Calu3 (cell line): ENCODE measurements at regions not wholly inside any gene's neighbourhood (a gene's known extent, or its start where the extent isn't known, plus 50 kb on each side); places are given as distances from the start of the nearest gene placed in this dataset.

Experiments used
- BruUV-seq: library from RNA; stranded (reverse); fragments of 400-500 nt; replicated peaks from 2 replicates; lab custom pipeline; 2021; lab: Mats Ljungman, UMichigan
- CTCF ChIA-PET: fragments of 300-600 bp; sonication (Branson Sonifier 250); formaldehyde crosslinking; loops from one replicate; lab custom pipeline; 2022; ENCODE audit warnings: antibody characterized with exemption; lab: Charles Lee
- DNase-seq: peaks from one replicate; pipeline ENCODE4 v3.0.0; 2022
- H3K27ac Mint-ChIP-seq: one replicate; pipeline ENCODE4 v1.8.0; 2022; ENCODE audit warnings: mixed read lengths; ENCODE audit not compliant: unreplicated experiment
- H3K27me3 Mint-ChIP-seq: one replicate; pipeline ENCODE4 v1.8.0; 2022; ENCODE audit warnings: mixed read lengths; ENCODE audit not compliant: unreplicated experiment
- H3K36me3 Mint-ChIP-seq: one replicate; pipeline ENCODE4 v1.8.0; 2022; ENCODE audit warnings: mild to moderate bottlenecking, moderate library complexity, mixed read lengths; ENCODE audit not compliant: insufficient read depth, unreplicated experiment
- H3K4me1 Mint-ChIP-seq: one replicate; pipeline ENCODE4 v1.8.0; 2022; ENCODE audit warnings: mild to moderate bottlenecking, low read depth, mixed read lengths; ENCODE audit not compliant: unreplicated experiment
- H3K4me3 Mint-ChIP-seq: one replicate; pipeline ENCODE4 v1.8.0; 2022; ENCODE audit warnings: mild to moderate bottlenecking, low read depth, moderate library complexity, mixed read lengths; ENCODE audit not compliant: unreplicated experiment
- H3K9me3 Mint-ChIP-seq: one replicate; pipeline ENCODE4 v1.8.0; 2022; ENCODE audit warnings: low read depth, mixed read lengths; ENCODE audit not compliant: unreplicated experiment
- intact Hi-C: fragments of 100-400 bp; cut with micrococcal nuclease; formaldehyde crosslinking; loops from one replicate; pipeline ENCODE4 v1.10.0; 2022; ENCODE audit not compliant: unreplicated experiment
- TF ChIP-seq, protein P1 (sequence below): fragments of 200-600 bp; IDR thresholded peaks from one replicate; pipeline ENCODE4 v1.8.0; 2022; ENCODE audit warnings: antibody characterized with exemption; ENCODE audit not compliant: unreplicated experiment

DNA sequence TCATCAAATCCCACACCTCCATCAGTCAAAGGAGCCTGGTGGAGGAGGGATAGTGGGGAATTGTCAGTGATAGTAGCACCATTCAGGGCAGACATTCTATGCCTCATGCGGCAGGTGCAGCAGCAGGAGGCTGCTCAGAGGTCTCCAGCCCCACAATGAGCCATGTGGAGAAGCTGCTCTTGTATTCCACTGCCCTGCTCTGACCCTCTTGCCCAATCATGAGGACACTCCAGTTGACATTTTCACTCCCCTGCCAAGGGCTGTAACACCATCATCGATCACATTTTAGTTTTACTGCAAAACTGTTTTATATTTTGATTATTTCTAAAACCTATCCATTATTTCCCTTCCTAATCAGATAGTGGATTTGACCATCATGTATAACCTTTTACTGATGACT, 487.6 kb upstream of the KLHL29 start:
- Mint-ChIP-seq H3K9me3 (no peaks in the 10 kb centered on the region), H3K36me3 (no peaks in the 10 kb centered on the region), H3K27ac (no peak overlapping the region), H3K27me3 (no peaks in the 10 kb centered on the region), H3K4me1 (no peaks in the 10 kb centered on the region), H3K4me3 (no peak overlapping the region)
- TF ChIP-seq, protein P1, sequence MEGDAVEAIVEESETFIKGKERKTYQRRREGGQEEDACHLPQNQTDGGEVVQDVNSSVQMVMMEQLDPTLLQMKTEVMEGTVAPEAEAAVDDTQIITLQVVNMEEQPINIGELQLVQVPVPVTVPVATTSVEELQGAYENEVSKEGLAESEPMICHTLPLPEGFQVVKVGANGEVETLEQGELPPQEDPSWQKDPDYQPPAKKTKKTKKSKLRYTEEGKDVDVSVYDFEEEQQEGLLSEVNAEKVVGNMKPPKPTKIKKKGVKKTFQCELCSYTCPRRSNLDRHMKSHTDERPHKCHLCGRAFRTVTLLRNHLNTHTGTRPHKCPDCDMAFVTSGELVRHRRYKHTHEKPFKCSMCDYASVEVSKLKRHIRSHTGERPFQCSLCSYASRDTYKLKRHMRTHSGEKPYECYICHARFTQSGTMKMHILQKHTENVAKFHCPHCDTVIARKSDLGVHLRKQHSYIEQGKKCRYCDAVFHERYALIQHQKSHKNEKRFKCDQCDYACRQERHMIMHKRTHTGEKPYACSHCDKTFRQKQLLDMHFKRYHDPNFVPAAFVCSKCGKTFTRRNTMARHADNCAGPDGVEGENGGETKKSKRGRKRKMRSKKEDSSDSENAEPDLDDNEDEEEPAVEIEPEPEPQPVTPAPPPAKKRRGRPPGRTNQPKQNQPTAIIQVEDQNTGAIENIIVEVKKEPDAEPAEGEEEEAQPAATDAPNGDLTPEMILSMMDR: no peak
- intact Hi-C loops: no loop called here
- no TSS peak for BruUV-seq
- no peak for DNase-seq
- CTCF ChIA-PET: no interaction called here

DNA sequence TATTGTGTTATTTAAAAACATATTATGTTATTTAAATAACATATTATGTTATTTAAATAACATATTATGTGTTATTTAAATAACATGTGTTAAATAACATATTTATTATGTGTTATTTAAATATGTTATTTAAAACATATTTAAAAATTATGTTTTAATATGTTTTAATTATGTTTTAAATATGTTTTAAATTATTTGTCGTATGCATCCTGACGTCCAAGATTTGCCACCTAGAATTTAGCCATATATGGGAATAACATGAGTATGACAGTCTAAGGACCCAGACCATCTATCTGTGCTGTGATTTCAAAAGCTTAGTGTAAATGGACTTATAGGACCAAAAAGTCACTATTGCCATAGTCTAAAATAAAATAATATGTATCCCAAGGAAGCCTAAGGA, 484.3 kb upstream of the KLHL29 start:
- no peak for DNase-seq
- no TSS peak for BruUV-seq
- CTCF ChIA-PET: no interaction called here
- TF ChIP-seq, protein P1: no peak
- Mint-ChIP-seq H3K36me3 (no peaks in the 10 kb centered on the region), H3K27me3 (no peaks in the 10 kb centered on the region), H3K4me1 (no peaks in the 10 kb centered on the region), H3K27ac (no peak overlapping the region), H3K9me3 (no peaks in the 10 kb centered on the region), H3K4me3 (no peak overlapping the region)
- intact Hi-C loops: no loop called here

DNA sequence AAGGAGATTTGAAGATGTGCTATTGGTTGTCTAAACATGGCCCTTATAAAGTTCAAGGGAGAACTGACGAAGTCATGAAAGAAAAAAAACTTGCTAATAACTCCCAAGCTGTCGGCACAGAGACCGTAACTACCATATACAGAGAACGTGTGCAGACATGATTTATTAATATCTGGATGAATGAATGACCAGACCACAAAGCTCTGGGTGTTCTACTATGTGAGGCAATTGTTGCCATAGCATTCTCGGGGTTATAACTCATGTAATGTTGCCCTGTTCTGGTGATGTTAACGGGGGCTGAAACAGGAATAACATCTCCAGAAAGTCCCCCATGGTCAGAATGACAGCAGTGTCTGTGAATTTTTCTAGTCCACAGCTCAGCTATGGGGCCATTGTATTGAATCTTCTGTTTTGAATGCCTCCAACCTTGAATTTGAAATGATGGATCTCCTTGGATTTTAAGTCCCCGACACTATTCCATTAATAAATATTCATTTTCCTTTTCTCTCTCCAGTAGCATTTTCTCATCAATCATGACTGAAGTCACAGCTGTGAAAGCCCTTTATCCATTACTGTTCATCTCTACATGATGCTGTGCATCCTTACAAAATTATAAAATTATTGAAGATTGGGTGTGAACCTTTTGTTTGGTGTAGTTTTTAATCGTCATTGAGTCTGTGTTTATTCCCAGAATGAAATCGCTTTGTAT, 483.4 kb upstream of the KLHL29 start:
- Mint-ChIP-seq H3K27ac (no peak overlapping the region), H3K27me3 (no peaks in the 10 kb centered on the region), H3K36me3 (no peaks in the 10 kb centered on the region), H3K4me1 (no peaks in the 10 kb centered on the region), H3K4me3 (no peak overlapping the region), H3K9me3 (no peaks in the 10 kb centered on the region)
- TF ChIP-seq, protein P1: no peak
- intact Hi-C loops: no loop called here
- CTCF ChIA-PET: no interaction called here
- no peak for DNase-seq
- no TSS peak for BruUV-seq

DNA sequence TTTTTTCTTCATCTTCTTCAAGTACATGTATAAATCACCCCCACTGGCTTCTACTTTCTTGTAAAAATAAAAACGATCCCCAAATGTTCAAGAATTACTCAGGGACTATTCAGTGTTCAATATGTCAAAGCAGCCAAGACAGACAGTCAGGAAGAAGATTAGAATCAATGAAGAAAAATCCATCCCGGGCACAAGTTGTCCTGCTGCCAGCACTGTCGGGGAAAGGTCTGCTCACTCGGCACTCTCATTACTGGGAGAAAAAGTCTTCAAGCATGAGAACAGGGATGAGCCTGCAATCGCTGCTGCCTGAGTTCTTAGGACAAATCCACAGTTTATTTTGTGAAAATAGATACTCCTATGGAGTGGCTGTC, 482.8 kb upstream of the KLHL29 start:
- intact Hi-C loops: no loop called here
- CTCF ChIA-PET: no interaction called here
- Mint-ChIP-seq H3K4me1 (no peaks in the 10 kb centered on the region), H3K36me3 (no peaks in the 10 kb centered on the region), H3K27ac (no peak overlapping the region), H3K4me3 (no peak overlapping the region), H3K27me3 (no peaks in the 10 kb centered on the region), H3K9me3 (no peaks in the 10 kb centered on the region)
- no peak for DNase-seq
- no TSS peak for BruUV-seq
- TF ChIP-seq, protein P1: no peak
